HCT116 (cell line): ENCODE measurements at regions not wholly inside any gene's neighbourhood (a gene's known extent, or its start where the extent isn't known, plus 50 kb on each side); places are given as distances from the start of the nearest gene placed in this dataset.

ENCODE experiments used
- CEBPB ChIP-seq: IDR thresholded peaks from 2 replicates; pipeline ENCODE4 v1.6.1; 2012; ENCODE audit warnings: low read depth
- EGR1 ChIP-seq: IDR thresholded peaks from 2 replicates; pipeline ENCODE4 v1.6.1; 2012; ENCODE audit warnings: low read depth
- EZH2 ChIP-seq: fragments of 200-600 bp; sonication (generic); IDR thresholded peaks from 2 replicates; pipeline ENCODE4 v1.6.1; 2017; ENCODE audit warnings: antibody characterized with exemption, mixed run types
- FOSL1 ChIP-seq: IDR thresholded peaks from 2 replicates; pipeline ENCODE4 v1.6.1; 2012; ENCODE audit warnings: low read depth
- POLR2A ChIP-seq: IDR thresholded peaks from 2 replicates; pipeline ENCODE4 v1.7.0; 2011; ENCODE audit warnings: borderline replicate concordance; ENCODE audit not compliant: insufficient read depth, insufficient read length; ENCODE audit errors: extremely low read depth
- POLR2AphosphoS5 ChIP-seq: IDR thresholded peaks from 2 replicates; pipeline ENCODE4 v1.6.1; 2011; ENCODE audit warnings: mild to moderate bottlenecking, low read depth, low read length, moderate library complexity
- RAD21 ChIP-seq: IDR thresholded peaks from 2 replicates; pipeline ENCODE4 v1.6.1; 2012; ENCODE audit warnings: low read depth, mild to moderate bottlenecking
- TCF7L2 ChIP-seq: IDR thresholded peaks from 2 replicates; pipeline ENCODE4 v1.7.0; 2011; ENCODE audit warnings: borderline replicate concordance, inconsistent platforms; ENCODE audit not compliant: insufficient read depth, insufficient read length; ENCODE audit errors: extremely low read depth
- YY1 ChIP-seq: IDR thresholded peaks from 2 replicates; pipeline ENCODE4 v1.6.1; 2011; ENCODE audit warnings: low read length, low read depth, moderate library complexity, mild to moderate bottlenecking; ENCODE audit not compliant: insufficient replicate concordance; ENCODE audit errors: extremely low read depth
- TF ChIP-seq, protein P1 (sequence below), 3 experiments: fragments of 200-600 bp in 1 of 3; sonication (generic) in 1 of 3; IDR thresholded peaks in 2 of 3; conservative IDR thresholded peaks in 1 of 3; 2 replicates each; pipeline ENCODE4 v1.5.1; 2012 to 2017; ENCODE audit warnings: low read depth in 2 of 3, low read length in 2 of 3, antibody characterized with exemption in 1 of 3, borderline replicate concordance in 1 of 3, control low read depth in 1 of 3, mild to moderate bottlenecking in 1 of 3, mixed read lengths in 1 of 3, mixed run types in 1 of 3, moderate library complexity in 1 of 3; ENCODE audit not compliant: insufficient read depth in 1 of 3
- TF ChIP-seq, protein P2 (sequence below): IDR thresholded peaks from 2 replicates; pipeline ENCODE4 v1.6.1; 2012; ENCODE audit warnings: low read depth
- TF ChIP-seq, protein P3 (sequence below): IDR thresholded peaks from 2 replicates; pipeline ENCODE4 v1.6.1; 2012
- TF ChIP-seq, protein P4 (sequence below): IDR thresholded peaks from 2 replicates; pipeline ENCODE4 v1.6.1; 2012

- TF ChIP-seq RAD21 (no peak), TCF7L2 (no peak), YY1 (no peak), EZH2 (no peak), POLR2A (no peak), CEBPB (no peak), FOSL1 (no peak), POLR2AphosphoS5 (no peak), EGR1 (no peak)
- TF ChIP-seq, protein P1, sequence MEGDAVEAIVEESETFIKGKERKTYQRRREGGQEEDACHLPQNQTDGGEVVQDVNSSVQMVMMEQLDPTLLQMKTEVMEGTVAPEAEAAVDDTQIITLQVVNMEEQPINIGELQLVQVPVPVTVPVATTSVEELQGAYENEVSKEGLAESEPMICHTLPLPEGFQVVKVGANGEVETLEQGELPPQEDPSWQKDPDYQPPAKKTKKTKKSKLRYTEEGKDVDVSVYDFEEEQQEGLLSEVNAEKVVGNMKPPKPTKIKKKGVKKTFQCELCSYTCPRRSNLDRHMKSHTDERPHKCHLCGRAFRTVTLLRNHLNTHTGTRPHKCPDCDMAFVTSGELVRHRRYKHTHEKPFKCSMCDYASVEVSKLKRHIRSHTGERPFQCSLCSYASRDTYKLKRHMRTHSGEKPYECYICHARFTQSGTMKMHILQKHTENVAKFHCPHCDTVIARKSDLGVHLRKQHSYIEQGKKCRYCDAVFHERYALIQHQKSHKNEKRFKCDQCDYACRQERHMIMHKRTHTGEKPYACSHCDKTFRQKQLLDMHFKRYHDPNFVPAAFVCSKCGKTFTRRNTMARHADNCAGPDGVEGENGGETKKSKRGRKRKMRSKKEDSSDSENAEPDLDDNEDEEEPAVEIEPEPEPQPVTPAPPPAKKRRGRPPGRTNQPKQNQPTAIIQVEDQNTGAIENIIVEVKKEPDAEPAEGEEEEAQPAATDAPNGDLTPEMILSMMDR (IDR thresholded peaks at IDR 0.05 in 2 of 3, conservative IDR thresholded peaks at IDR 0.05 in 1 of 3; ENCODE audit: borderline replicate concordance in 1 of 3, insufficient read depth in 1 of 3, low read depth in 2 of 3, low read length in 2 of 3): no peak
- TF ChIP-seq, protein P2, sequence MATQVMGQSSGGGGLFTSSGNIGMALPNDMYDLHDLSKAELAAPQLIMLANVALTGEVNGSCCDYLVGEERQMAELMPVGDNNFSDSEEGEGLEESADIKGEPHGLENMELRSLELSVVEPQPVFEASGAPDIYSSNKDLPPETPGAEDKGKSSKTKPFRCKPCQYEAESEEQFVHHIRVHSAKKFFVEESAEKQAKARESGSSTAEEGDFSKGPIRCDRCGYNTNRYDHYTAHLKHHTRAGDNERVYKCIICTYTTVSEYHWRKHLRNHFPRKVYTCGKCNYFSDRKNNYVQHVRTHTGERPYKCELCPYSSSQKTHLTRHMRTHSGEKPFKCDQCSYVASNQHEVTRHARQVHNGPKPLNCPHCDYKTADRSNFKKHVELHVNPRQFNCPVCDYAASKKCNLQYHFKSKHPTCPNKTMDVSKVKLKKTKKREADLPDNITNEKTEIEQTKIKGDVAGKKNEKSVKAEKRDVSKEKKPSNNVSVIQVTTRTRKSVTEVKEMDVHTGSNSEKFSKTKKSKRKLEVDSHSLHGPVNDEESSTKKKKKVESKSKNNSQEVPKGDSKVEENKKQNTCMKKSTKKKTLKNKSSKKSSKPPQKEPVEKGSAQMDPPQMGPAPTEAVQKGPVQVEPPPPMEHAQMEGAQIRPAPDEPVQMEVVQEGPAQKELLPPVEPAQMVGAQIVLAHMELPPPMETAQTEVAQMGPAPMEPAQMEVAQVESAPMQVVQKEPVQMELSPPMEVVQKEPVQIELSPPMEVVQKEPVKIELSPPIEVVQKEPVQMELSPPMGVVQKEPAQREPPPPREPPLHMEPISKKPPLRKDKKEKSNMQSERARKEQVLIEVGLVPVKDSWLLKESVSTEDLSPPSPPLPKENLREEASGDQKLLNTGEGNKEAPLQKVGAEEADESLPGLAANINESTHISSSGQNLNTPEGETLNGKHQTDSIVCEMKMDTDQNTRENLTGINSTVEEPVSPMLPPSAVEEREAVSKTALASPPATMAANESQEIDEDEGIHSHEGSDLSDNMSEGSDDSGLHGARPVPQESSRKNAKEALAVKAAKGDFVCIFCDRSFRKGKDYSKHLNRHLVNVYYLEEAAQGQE: no peak
- TF ChIP-seq, protein P3, sequence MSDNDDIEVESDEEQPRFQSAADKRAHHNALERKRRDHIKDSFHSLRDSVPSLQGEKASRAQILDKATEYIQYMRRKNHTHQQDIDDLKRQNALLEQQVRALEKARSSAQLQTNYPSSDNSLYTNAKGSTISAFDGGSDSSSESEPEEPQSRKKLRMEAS: no peak
- TF ChIP-seq, protein P4, sequence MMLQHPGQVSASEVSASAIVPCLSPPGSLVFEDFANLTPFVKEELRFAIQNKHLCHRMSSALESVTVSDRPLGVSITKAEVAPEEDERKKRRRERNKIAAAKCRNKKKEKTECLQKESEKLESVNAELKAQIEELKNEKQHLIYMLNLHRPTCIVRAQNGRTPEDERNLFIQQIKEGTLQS: no peak
Measured at GRCh38 chr2:188852772-188853171, 121.4 kb upstream of the COL3A1 start.
